Naive thymus-derived CD4-positive, alpha-beta T cell (primary cell): ENCODE measurements at regions not wholly inside any gene's neighbourhood (a gene's known extent, or its start where the extent isn't known, plus 50 kb on each side); places are given as distances from the start of the nearest gene placed in this dataset.

Source experiments
- ATAC-seq: fragments of 150-1000 bp; cut with Tn5 transposase; 2 replicates; pipeline ENCODE4 v1.10.0; 2021; ENCODE audit warnings: mild to moderate bottlenecking, moderate library complexity
- CTCF ChIA-PET: fragments of 350-600 bp; sonication (Branson Sonifier 250); formaldehyde crosslinking; loops from one replicate; lab custom pipeline; 2021; ENCODE audit warnings: antibody characterized with exemption; lab: Charles Lee
- POLR2A ChIA-PET: fragments of 350-600 bp; sonication (Branson Sonifier 250); formaldehyde crosslinking; loops from one replicate; lab custom pipeline; 2021; ENCODE audit warnings: antibody characterized with exemption, inconsistent platforms; lab: Charles Lee
- DNase-seq, 9 donors: peaks; one replicate each; pipeline versions ENCODE4 v3.0.0 to v3.0.0-alpha.2; 2020 to 2022; ENCODE audit warnings: mixed read lengths in 1 of 9
- H3K27ac ChIP-seq: one replicate; pipeline ENCODE4 v1.7.0; 2013; ENCODE audit warnings: mild to moderate bottlenecking, low read depth, low read length, moderate library complexity
- H3K27me3 ChIP-seq, 2 donors: one replicate each; pipeline ENCODE4 v1.7.0; 2013; ENCODE audit warnings: low read length in 2 of 2, mild to moderate bottlenecking in 2 of 2, moderate library complexity in 2 of 2; ENCODE audit not compliant: control insufficient read depth in 2 of 2, insufficient read depth in 2 of 2
- H3K36me3 ChIP-seq, 3 experiments: 1 replicate in 2 of 3; 2 replicates in 1 of 3; pipeline ENCODE4 v1.7.0; 2013; ENCODE audit warnings: low read length in 3 of 3, mild to moderate bottlenecking in 3 of 3, moderate library complexity in 1 of 3; ENCODE audit not compliant: insufficient read depth in 3 of 3, control insufficient read depth in 2 of 3
- H3K4me1 ChIP-seq, 2 donors: one replicate each; pipeline ENCODE4 v1.7.0; 2013; ENCODE audit warnings: low read length in 2 of 2, mild to moderate bottlenecking in 2 of 2, moderate library complexity in 1 of 2; ENCODE audit not compliant: control insufficient read depth in 2 of 2, insufficient read depth in 2 of 2
- H3K4me3 ChIP-seq: 2 replicates; pipeline ENCODE4 v1.7.0; 2013; ENCODE audit warnings: mild to moderate bottlenecking, low read length
- H3K9me3 ChIP-seq, 3 experiments: 1 replicate in 2 of 3; 2 replicates in 1 of 3; pipeline ENCODE4 v1.7.0; 2013; ENCODE audit warnings: low read length in 3 of 3; ENCODE audit not compliant: control insufficient read depth in 2 of 3
- H3K27ac Mint-ChIP-seq, 9 donors: one replicate each; pipeline ENCODE4 v1.8.0; 2020 to 2022; ENCODE audit warnings: mixed read lengths in 9 of 9, mild to moderate bottlenecking in 8 of 9, moderate library complexity in 5 of 9, inconsistent platforms in 2 of 9
- H3K27me3 Mint-ChIP-seq, 5 donors: one replicate each; pipeline ENCODE4 v1.8.0; 2021 to 2022; ENCODE audit warnings: mixed read lengths in 5 of 5, mild to moderate bottlenecking in 1 of 5
- H3K36me3 Mint-ChIP-seq, 5 donors: one replicate each; pipeline ENCODE4 v1.8.0; 2020 to 2022; ENCODE audit warnings: mixed read lengths in 5 of 5, mild to moderate bottlenecking in 3 of 5, inconsistent platforms in 1 of 5
- H3K4me1 Mint-ChIP-seq, 7 donors: one replicate each; pipeline ENCODE4 v1.8.0; 2020 to 2022; ENCODE audit warnings: mixed read lengths in 7 of 7, mild to moderate bottlenecking in 3 of 7, inconsistent platforms in 1 of 7
- H3K4me3 Mint-ChIP-seq, 10 donors: one replicate each; pipeline ENCODE4 v1.8.0; 2020 to 2022; ENCODE audit warnings: mild to moderate bottlenecking in 10 of 10, mixed read lengths in 10 of 10, moderate library complexity in 6 of 10, inconsistent platforms in 2 of 10
- H3K9me3 Mint-ChIP-seq, 11 donors: one replicate each; pipeline ENCODE4 v1.8.0; 2020 to 2022; ENCODE audit warnings: mixed read lengths in 11 of 11, mild to moderate bottlenecking in 4 of 11, inconsistent platforms in 1 of 11, moderate library complexity in 1 of 11
- intact Hi-C, 2 donors: fragments of 100-400 bp; cut with micrococcal nuclease; formaldehyde crosslinking; loops; one replicate each; pipeline ENCODE4 v1.15.1; 2023

DNA sequence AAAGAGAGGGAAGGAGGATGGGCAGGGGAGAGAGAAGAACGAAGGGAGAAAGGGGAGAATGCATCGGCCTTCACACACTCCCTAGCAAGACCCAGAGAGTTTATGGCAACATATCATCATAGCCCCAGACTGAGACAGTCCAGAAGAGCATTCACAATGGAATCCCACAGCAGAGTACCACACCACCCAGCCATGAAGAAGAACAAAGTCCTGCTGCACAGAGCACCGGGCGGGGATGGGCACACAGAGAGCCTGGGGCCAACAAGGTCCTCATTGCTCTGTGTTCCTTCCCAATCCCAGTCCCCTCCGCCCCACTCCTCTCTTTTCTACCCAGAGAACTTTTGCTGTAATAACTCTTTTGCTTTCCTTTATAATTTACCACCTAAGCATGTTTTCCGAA is 118.1 kb upstream of the TMPRSS2 start:
- POLR2A ChIA-PET = no interaction called here
- H3K4me1 Mint-ChIP-seq = peaks cover 0 to 3% (median 0%) of the 10 kb centered on the region in 7 donors
- peaks cover 11 to 51% (median 39%) of the 10 kb centered on the region in 5 donors for H3K27me3 Mint-ChIP-seq

DNA sequence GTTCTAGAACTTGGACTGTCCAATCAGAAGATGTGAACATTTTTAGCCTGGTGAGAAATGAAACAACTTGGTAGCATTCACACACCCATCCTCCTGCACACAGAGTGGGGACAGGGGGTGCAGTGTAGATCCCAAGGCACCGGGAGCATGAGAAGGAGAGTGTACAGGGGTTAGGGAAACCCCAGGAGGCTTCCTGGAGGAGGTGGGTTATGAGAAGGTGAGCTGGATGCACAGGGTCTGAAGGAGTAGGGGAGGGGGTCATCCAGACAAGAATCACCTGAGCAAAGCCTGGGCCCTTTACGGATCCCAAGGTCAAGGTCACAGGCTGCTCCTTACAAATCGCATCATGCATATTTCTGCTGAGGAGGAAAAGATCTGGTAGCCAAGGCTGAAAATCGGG is 117.5 kb upstream of the TMPRSS2 start:
- POLR2A ChIA-PET = no interaction called here
- H3K4me1 ChIP-seq = no peaks in the 10 kb centered on the region
- intact Hi-C loops = no loop called here
- Mint-ChIP-seq H3K27me3 (peaks cover 11 to 51% (median 39%) of the 10 kb centered on the region in 5 donors), H3K36me3 (no peaks in the 10 kb centered on the region), H3K4me1 (peaks cover 0 to 3% (median 0%) of the 10 kb centered on the region in 7 donors), H3K27ac (no peak overlapping the region), H3K9me3 (peaks cover 0 to 1% (median 0%) of the 10 kb centered on the region in 11 donors), H3K4me3 (no peak overlapping the region)
- H3K9me3 ChIP-seq = no peaks in the 10 kb centered on the region
- H3K27me3 ChIP-seq = no peaks in the 10 kb centered on the region
- ATAC-seq = no peak
- CTCF ChIA-PET = no interaction called here
- DNase-seq = no peak
- H3K36me3 ChIP-seq = no peaks in the 10 kb centered on the region
- no peak overlapping the region for H3K27ac ChIP-seq
- no peak overlapping the region for H3K4me3 ChIP-seq

More for the DNA sequence above, 118.1 kb upstream of the TMPRSS2 start:
- Mint-ChIP-seq H3K4me3 (no peak overlapping the region), H3K27ac (no peak overlapping the region), H3K9me3 (peaks cover 0 to 1% (median 0%) of the 10 kb centered on the region in 11 donors), H3K36me3 (no peaks in the 10 kb centered on the region)
- no peaks in the 10 kb centered on the region for H3K9me3 ChIP-seq
- H3K4me1 ChIP-seq = no peaks in the 10 kb centered on the region
- no peak overlapping the region for H3K27ac ChIP-seq
- intact Hi-C loops = no loop called here
- H3K27me3 ChIP-seq = no peaks in the 10 kb centered on the region
- no peak for DNase-seq
- H3K4me3 ChIP-seq = no peak overlapping the region
- no peak for ATAC-seq
- CTCF ChIA-PET = no interaction called here
- H3K36me3 ChIP-seq = no peaks in the 10 kb centered on the region

DNA sequence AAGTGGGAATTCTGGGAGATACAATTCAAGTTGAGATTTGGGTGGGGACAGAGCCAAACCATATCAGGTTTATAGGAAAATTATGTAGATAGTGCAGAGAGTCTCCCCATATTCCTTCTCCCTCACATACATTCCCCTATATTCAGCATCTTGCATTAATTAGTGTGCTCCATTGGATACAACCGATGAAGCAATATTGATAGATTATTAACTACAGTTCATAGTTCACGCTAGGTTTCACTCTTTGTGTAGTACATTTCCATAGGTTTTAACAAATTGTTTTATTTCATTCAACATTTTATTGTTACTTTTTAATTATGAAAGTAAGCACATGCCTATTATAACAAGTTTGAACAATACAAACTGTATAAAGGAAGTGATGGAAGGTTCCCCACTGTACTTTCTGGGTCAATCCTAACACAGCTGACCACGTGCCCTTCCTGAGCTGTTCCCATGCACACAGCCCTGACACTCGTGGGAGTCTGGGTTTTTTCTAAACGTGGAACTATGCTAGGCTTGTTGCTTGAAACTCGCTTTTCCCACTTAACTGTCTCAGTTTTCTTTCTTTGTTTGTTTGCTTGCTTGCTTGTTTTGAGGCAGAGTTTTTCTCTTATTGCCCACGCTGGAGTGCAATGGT is 116.8 kb upstream of the TMPRSS2 start:
- H3K4me3 ChIP-seq = no peak overlapping the region
- ChIA-PET CTCF (no interaction called here), POLR2A (no interaction called here)
- no peak overlapping the region for H3K27ac ChIP-seq
- ATAC-seq = no peak
- intact Hi-C loops = no loop called here
- Mint-ChIP-seq H3K4me3 (no peak overlapping the region), H3K9me3 (peaks cover 0 to 3% (median 0%) of the 10 kb centered on the region in 11 donors), H3K36me3 (no peaks in the 10 kb centered on the region), H3K27ac (no peak overlapping the region), H3K4me1 (peaks cover 0 to 3% (median 0%) of the 10 kb centered on the region in 7 donors), H3K27me3 (peaks cover 11 to 55% (median 41%) of the 10 kb centered on the region in 5 donors)
- DNase-seq = no peak
- no peaks in the 10 kb centered on the region for H3K9me3 ChIP-seq
- H3K27me3 ChIP-seq = no peaks in the 10 kb centered on the region
- no peaks in the 10 kb centered on the region for H3K36me3 ChIP-seq
- no peaks in the 10 kb centered on the region for H3K4me1 ChIP-seq

DNA sequence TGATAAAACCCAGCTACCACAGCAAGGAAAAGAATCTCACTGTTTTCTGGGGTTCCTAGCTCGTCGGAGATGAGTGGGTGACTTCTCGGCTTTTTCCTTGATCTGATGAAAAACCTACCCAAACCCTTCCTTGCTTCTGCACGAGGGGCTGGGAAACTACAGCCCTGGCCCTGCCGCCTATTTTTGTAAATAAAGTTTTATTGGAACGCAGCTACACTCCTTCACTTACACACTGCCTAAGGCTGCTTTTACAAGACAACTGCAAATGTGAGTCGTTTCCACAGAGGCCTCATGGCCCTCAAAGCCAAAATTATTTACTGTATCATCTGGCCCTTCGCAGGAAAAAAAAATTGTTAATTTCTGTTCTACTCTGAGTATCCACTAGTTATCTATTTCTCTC is 116.0 kb upstream of the TMPRSS2 start:
- intact Hi-C loops = no loop called here
- CTCF ChIA-PET = no interaction called here
- H3K9me3 Mint-ChIP-seq = peaks cover 0 to 3% (median 0%) of the 10 kb centered on the region in 11 donors

DNA sequence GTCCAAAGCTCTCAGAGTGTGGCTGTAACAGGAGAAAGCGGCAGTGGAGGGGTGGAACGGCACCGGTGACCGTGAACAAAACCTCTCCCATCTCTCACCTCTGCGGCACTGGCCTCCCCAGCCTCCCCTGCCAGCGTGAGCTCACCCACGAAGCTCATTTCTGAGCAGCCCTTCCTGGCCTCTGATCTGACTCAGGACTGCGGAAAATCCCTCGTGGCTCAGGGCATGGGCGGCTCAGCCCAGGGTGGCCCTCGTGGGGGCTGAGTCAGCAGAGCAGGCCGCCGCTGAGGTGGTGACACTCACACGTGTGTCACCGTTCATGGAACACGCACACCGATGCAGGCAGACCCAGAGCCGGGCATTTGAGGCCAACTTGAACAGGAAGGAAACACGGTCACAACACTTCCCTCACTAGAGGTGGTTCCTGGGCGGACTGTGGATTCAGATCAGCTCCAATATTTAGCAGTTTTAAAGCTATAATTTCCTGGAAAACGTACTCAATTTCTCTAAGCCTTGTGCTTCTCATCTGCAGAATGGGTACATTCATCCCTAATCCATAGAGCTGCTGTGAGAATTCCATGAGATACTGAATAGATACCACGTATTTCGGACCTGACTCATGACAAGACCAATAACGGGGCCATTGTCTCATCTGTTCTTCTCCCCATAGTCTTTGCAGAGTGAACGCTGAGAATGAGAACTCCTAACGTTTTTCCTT is 115.0 kb upstream of the TMPRSS2 start:
- H3K9me3 ChIP-seq = no peaks in the 10 kb centered on the region
- no peak overlapping the region for H3K27ac Mint-ChIP-seq
- intact Hi-C loops = no loop called here
- peaks cover 13 to 49% (median 38%) of the 10 kb centered on the region in 5 donors for H3K27me3 Mint-ChIP-seq
- ChIA-PET POLR2A (interaction anchor here (0.6 kb wide), 1 partner anchor 90 kb away, joined by 3 read pairs; no protein-coding TSS in a partner anchor), CTCF (no interaction called here)
- H3K27ac ChIP-seq = no peak overlapping the region
- H3K27me3 ChIP-seq = no peaks in the 10 kb centered on the region
- H3K4me1 Mint-ChIP-seq = peaks cover 0 to 3% (median 0%) of the 10 kb centered on the region in 7 donors
- H3K4me3 ChIP-seq = no peak overlapping the region
- no peaks in the 10 kb centered on the region for H3K36me3 ChIP-seq
- ATAC-seq (no peak), DNase-seq (peak in 1 of 9 donors; percentile 43)
- no peaks in the 10 kb centered on the region for H3K4me1 ChIP-seq
- H3K4me3 Mint-ChIP-seq = no peak overlapping the region
- H3K9me3 Mint-ChIP-seq = peaks cover 0 to 2% (median 0%) of the 10 kb centered on the region in 11 donors
- no peaks in the 10 kb centered on the region for H3K36me3 Mint-ChIP-seq

More for the DNA sequence above, 116.0 kb upstream of the TMPRSS2 start:
- POLR2A ChIA-PET = no interaction called here
- peaks cover 11 to 50% (median 48%) of the 10 kb centered on the region in 5 donors for H3K27me3 Mint-ChIP-seq
- Histone ChIP-seq H3K9me3 (no peaks in the 10 kb centered on the region), H3K4me3 (no peak overlapping the region), H3K36me3 (no peaks in the 10 kb centered on the region), H3K4me1 (no peaks in the 10 kb centered on the region), H3K27ac (no peak overlapping the region), H3K27me3 (no peaks in the 10 kb centered on the region)
- H3K27ac Mint-ChIP-seq = no peak overlapping the region
- H3K36me3 Mint-ChIP-seq = no peaks in the 10 kb centered on the region
- no peak overlapping the region for H3K4me3 Mint-ChIP-seq
- no peak for ATAC-seq
- DNase-seq = no peak
- H3K4me1 Mint-ChIP-seq = peaks cover 0 to 3% (median 0%) of the 10 kb centered on the region in 7 donors

DNA sequence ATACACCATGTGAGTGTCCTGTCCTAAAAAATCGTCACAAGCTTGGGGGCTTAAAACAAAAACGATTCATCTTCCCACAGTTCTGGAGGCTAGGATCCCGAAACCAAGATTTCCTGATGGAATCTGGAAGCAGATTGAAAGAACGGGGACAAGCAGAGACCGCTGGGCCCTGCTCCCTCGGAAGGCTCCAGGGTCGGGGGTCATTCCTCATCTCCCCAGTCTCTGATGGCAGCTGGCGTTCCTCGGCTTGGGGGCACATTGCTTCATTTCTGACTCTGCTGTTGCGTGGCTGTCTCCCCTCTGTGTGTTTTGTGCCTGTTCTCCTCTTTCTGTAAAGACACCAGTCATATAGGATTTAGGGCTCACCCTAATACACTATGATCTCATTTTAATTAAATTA is 114.2 kb upstream of the TMPRSS2 start:
- H3K4me1 Mint-ChIP-seq = peaks cover 0 to 3% (median 0%) of the 10 kb centered on the region in 7 donors
- H3K36me3 Mint-ChIP-seq = no peaks in the 10 kb centered on the region
- H3K27me3 Mint-ChIP-seq = peaks cover 13 to 45% (median 36%) of the 10 kb centered on the region in 5 donors
- no peaks in the 10 kb centered on the region for H3K4me1 ChIP-seq
- H3K27ac ChIP-seq = no peak overlapping the region
- peaks cover 0 to 2% (median 0%) of the 10 kb centered on the region in 11 donors for H3K9me3 Mint-ChIP-seq
- no peaks in the 10 kb centered on the region for H3K36me3 ChIP-seq
- H3K27me3 ChIP-seq = no peaks in the 10 kb centered on the region
- H3K9me3 ChIP-seq = no peaks in the 10 kb centered on the region
- ATAC-seq (no peak), DNase-seq (no peak)
- CTCF ChIA-PET = no interaction called here
- intact Hi-C loops = no loop called here
- H3K4me3 ChIP-seq = no peak overlapping the region
- H3K27ac Mint-ChIP-seq = no peak overlapping the region
- no peak overlapping the region for H3K4me3 Mint-ChIP-seq
- POLR2A ChIA-PET = interaction anchor here (0.6 kb wide), 1 partner anchor 89 kb away, joined by 3 read pairs; no protein-coding TSS in a partner anchor
